NCI-H2196 (cell line): ENCODE measurements at regions not wholly inside any gene's neighbourhood (a gene's known extent, or its start where the extent isn't known, plus 50 kb on each side); places are given as distances from the start of the nearest gene placed in this dataset.

Source experiments
- DNase-seq: peaks from one replicate; lab custom pipeline; 2025; ENCODE audit not compliant: unreplicated experiment; lab: John Stamatoyannopoulos, UW

DNA sequence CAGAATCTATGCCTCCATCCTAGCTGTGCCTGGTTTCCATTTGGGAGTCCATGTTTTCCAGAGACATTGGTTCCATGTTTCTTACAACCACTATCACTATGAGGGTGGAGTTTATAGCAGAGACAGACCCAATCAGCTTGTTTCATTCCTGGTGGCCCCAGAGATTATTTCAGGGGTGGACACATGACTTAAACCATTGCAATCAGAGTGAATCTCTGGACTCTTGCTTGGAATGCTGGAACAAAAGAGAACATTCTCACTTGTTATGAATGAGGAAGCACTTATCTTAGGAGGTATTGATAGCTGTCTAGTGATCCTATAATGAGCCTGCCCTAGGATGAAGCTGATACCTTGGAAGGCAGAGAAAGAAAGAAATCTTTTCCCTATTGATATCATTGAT, 250.3 kb downstream of the ATG4C start:
- DNase-seq: no peak

DNA sequence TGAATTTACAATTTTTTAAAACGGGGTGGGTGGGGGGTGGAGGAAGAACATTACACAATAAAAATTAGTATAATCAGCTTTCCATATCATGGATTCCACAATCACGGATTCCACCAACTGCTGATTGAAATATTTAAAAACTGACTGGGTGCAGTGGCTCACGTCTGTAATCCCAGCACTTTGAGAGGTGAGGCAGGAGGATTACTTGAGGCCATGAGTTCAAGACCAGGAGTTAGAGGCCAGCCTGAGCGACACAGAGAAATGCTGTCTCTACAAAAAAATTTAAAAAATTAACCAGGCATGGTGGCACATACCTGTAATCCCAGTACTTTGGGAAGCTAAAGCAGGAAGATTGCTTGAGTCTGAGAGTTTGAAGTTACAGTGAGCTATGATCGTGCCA, 254.7 kb downstream of the ATG4C start:
- no peak for DNase-seq

DNA sequence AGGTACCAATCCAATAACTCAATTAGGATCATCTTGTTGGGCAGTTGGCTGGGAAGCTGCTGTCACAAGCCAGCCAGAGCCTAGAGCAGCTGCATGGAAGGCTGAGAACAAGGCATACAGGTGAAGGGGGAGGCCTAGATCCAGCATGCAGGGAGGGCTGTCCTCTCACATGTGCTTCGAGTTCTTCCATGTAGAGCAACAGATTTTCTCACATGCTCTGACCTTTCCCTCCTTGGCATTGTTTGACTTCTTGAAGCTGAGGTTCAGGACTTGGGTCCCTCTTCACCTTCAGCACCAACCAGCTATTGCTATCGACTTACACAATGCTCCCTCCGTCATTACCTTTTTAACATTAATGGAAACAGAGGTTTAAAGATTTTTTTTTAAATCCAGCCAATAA, 257.7 kb downstream of the ATG4C start:
- no peak for DNase-seq

DNA sequence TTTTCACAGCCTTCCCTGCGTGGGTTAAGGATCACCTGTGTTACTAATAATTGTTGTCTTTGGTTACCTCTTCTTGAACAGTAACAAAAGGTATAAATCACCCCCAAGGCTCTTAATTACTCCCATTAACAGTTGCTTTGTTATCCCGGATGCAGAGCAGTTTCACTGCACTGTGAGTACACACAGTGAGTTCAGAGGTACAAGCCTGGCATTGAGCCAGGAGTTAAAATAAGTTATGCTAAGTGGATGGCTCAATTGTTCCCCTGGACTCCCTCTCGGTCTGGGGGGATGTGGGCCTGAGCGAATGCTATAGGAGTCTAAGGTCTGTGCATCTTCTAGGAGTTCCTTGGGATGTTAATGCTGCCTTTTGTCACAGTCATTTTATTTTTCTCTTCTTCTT, 258.3 kb downstream of the ATG4C start:
- DNase-seq: no peak

DNA sequence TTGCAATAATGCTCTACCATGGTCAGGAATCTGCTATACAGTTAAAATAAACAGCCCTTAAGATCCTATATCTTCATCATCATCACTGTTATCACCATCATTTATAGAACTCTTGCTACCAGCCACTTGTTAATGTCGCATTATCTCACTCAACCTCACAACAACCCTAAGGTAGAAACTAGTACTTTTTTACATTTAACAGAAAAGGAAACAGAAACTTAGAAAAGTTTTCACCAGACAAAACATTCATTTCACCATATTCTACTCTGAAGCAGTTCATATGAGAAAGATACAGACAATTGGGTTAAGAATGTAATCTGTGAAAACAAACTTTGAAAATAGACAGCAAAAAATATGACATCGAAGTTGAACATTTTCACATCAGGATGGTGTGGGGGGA, 262.6 kb downstream of the ATG4C start:
- DNase-seq: no peak

DNA sequence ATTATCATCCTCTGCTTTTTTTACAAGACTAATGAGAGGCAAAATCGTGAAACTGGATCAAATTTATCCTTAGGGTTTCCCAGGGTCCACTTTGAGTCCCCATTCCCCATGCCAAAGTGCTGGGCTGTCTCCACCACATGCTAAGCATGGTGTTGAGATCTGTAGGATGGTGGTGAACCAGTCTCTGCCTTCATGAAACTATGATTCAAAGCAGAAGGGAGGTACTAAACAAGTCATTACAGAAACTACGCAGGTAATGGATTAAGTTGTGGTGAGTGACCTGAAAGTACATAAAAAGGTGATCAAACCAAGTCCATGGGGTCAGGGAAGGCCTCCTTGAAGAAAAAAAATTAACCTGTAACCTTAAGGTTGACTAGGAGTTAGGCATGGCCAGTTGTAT, 265.2 kb downstream of the ATG4C start:
- no peak for DNase-seq

DNA sequence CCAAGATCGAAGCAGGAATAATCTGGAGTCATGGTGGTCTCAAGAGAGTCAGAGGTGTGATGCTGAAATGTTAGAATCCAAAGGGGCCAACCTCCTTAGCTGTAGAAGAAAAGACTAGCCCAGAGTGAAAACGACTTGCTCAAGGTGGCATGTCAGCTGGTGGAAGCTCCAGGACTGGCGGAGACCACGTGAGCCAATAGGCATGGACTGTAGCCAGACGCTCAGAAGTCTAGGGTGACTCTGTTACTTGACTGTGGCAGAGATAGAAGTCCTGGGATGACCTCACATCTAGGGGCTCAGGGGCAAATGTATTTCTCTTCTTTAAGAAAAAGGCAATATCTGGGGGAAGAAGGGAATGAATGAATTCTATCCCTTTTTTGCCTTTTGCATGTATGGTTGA, 267.4 kb downstream of the ATG4C start:
- no peak for DNase-seq

DNA sequence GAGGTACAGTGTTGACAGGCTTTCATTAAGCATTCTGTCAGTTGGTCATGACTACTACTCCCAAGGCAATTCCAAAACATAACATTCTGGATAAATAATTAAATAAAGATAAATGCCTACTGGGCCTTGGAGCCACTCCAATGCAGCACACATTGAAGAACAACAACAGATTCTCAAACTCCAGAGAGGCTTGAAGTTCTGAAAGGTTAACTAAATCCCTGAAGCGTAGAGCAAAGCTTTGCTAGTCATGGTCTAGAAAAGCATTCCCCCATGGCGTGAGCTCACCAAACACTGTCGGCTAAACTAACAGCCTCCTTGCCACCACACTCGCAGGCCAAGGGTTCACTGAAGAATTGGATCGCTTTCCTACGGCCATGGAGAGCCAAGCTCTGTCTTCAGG, 268.0 kb downstream of the ATG4C start:
- no peak for DNase-seq

DNA sequence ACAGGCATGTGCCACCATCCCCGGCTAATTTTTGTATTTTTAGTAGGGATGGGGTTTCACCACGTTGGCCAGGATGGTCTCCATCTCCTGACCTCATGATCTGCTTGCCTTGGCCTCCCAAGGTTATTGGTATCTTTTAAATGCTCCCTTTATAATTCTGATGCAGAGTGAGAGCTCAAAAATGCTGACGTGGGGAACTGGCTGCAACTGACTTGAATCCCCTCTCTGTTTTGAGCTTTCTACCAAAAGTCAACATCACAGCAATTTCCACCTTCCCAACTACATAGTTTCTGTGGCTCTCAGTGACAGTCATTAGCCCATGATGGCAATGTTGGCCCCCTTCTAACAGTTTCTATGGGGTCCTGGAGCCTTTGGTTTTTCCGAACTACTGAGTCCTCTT, 268.2 kb upstream of the FOXD3 start:
- DNase-seq: no peak

DNA sequence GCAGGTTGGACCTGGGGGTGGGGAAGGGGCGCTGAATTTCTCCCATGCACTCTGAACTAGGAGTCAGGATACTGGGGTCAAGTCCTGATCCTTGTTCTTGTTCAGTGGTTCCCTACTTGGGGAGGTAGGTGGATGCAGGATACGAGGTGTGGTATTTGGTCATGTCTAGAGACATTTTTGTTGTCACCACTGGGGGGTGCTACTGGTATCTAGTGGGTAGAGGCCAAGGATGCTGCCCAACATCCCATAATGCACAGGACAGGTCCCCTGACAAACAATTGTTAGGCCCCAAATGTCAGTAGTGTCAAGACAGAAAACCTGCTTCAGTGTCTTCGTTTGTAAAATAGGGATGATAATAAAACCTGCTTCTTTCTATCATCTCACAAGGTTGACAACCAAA, 259.0 kb upstream of the FOXD3 start:
- DNase-seq: no peak

DNA sequence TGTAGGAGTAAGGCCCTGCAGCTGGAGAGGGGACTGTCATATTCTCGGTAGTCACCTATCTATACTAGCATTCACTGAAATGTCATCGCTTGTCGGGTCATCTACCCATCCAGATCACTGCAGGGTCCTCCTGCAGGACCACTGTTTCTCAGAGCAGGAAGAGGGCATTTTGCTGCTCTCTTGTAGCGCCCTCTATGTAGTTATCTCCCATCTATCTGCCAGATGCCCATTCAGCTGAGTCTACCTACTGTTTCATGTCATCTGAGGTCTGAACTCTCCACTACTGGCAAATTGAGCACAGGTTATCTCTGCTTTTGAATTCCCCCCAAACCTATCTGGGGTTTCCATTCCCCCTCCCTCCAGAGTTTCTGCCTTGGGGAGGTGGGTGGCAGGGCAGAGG, 258.2 kb upstream of the FOXD3 start:
- no peak for DNase-seq

DNA sequence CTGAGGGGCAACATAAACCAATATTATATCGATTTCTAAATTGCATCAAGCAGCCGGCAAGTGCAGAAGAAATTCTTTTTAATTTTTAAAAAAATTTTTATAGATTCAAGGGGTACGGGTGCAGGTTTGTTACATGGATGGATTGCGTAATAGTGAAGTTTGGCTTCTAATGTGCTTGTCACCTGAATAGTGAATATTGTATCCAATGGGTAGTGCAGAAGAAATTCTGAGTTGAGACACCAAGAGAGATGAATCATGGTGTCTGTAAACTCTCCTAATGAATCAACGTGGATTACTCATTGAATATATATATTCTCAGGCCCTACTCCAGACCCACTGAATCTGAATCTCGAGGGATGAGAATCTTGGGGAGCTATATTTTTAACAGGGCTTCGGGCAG, 253.7 kb upstream of the FOXD3 start:
- DNase-seq: no peak

DNA sequence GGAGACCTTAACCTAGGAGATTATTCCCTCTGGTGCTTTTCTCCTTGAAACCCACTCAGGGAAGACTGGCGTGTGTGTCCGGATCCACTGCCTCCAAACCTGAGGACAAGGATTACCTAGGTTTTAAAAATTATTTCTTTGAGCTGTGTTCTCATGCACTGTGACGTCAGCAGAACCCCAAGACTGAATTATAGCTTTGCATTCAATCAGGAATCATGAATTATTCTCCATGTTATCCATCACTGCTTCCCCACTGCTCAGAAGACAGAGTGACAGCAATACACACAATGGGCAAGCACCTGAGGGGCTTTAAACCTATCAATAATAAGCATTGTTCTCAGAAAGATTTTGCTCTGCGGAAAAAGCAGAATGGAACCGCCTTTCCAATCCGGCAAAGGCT, 253.2 kb upstream of the FOXD3 start:
- DNase-seq: no peak

DNA sequence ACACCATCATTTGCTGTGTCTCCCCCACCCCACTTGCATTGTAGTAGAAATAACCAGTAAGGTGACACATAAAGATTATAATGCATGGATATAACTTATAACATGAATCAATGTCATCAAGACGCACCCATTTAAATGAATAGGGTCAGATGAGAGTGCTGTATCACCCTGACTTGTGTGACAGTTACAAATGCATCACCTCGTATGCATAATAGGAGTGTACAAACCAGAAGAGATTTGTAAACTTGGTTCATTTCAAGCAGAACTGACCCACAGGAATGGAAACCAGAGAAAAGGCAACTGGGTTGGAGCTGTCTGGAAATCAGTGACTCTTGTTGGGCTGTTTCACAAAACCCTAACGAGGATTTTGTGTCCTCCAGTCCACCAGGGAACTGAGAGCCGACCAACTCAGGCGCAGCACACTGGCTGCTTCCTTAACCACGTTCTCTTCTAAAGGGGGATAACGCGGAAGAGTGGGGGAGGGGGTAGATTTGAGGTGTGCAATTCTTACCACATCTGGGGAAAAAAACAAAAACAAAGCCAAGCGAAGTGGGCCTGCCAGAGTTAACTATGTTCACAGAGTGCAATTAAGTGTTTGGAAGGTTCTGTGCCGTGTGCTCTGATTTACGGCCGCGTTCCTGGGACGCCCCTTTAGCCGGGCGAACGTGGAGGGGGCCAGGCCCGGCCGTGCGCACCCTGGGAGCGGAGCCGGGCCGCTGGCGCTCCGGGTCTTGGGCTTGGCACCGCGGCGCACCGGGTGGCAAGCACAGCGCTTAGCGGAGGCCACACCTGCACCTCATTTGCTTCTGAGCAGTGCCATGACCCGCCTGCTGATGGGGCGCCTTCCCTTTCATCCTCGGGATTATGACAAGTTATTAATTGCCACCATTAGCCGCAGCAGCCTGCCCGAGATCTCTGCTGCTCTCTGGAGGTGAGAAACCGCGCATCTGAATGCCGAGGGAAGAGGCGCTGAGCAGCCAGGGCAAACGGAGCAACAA, 248.8 kb upstream of the FOXD3 start:
- no peak for DNase-seq

DNA sequence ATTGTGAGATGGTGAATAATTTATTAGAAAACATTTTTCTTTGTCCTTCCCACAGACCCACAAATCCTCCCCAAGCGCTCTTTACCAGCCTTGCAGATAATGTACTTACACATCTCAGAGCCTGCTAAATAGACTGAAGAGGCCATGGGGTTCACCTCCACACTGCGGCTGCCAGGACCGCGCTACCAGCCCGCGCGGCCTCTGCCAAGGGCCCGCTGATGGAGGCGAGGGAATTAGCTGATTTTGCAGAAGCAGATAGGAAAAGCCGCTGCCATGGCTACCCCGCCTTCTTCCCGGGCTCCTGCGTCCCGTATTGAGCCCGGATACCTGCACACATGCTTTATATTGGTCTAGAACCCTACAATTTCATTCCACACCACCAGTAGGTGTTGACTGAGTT, 248.0 kb upstream of the FOXD3 start:
- DNase-seq: no peak

DNA sequence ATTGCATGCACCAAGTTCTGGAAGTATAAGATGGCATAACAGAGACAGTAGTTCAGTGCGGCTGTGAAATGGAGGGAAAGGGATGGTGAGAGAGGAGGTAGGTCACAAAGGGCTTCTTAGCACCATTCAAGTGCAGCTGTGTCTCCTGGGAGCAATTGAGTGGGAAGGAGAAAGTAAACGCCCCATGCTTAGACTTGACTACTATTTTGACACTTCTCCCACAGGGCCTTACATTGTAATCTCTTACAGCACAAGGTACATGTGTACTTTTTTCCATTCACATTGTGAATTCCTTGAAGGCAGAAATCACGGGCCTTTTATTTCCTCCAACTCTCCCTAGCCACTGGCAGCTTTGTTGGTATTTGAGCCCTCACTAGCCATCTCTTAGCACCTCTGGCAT, 239.6 kb upstream of the FOXD3 start:
- no peak for DNase-seq

DNA sequence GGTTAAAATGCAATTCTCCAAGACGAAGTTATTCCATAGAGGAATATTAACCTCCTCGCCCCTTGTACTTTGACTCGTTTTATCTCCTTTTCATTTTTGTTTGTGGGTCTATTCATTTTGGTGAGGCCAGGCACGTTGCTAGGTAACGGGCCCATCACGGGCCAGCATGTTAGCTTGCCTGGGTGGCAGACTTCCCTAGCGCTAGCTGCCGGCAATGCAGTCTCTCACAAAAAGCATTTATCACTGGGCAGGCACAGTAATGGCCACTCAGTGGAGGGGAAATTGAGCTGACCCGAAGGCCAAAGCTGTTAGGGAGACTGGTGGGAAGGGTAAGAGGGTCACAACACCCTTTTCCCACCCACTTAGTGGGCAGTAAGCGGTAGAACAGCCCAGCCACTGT, 234.4 kb upstream of the FOXD3 start:
- DNase-seq: peak; percentile 11

DNA sequence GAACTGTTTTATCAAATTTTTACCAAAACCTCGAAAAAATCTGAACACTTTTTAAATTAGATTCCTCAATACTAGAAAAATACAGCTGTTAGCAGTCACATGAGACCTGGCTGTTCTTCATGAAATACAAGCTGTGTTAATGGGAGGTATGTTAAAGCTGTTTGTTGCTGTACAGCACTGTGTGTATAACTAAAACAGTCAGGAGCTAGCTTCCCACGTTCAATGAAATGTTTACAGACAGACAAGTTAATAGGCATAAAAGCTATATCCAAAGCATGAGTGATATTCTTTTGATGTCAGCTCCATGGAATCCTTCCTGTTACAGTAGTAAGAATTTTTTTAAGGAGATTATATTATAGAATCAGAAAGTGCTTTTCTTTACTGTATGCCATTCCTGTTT, 223.2 kb upstream of the FOXD3 start:
- no peak for DNase-seq

DNA sequence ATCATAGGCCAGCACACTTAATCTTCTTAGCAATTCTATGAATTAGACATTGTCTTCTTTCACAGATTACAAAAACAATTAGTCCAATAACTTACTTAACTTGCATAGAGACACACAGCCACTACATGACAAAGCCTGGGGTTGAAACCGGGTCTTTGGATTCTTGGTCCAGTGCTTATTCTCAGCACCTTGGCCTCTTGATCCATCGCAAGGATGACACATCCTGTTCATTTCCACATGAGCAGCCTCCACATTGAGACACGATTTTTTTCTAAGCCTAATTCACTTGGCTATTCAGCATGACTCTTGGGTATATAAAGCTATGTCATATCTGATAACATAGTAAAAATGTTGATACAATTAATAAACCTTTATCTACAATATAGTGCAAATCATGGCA, 221.0 kb upstream of the FOXD3 start:
- no peak for DNase-seq

DNA sequence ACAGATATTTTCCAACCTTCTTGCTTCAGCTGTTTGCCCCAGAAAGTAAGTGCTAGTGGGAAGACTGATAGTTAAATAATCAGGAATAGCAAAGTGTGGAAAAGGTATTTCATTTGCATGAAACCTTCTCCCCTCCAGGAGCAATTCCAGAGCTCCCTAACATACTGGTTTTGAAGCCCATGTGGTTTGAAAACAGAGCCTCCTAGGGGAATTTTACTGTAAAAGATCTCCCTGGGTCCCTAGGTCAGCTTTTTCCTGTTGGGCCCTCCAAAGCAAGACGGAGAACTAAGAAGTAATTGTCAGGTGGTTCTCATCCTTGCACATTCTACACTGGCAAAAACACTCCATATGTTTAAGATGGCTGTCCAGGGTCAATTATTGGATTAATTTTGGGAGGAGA, 218.7 kb upstream of the FOXD3 start:
- DNase-seq: no peak

DNA sequence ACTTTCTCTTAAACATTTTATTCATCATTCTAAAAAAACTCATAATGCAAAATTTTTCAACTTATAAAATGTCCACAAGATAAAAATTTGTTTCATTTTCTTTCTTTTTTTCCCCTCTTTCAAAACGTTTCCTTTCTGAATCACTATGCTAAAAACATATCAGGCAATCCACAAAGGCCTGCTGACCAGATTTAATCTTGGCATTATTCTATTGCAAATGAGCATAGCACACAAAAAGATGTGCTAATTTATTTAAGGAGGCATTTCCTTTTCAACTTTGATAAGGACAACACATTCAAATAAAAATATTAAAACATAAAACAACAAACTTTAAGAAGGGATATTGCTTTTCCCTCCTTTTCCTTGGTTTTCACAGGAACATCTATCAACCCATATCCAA, 215.3 kb upstream of the FOXD3 start:
- no peak for DNase-seq

DNA sequence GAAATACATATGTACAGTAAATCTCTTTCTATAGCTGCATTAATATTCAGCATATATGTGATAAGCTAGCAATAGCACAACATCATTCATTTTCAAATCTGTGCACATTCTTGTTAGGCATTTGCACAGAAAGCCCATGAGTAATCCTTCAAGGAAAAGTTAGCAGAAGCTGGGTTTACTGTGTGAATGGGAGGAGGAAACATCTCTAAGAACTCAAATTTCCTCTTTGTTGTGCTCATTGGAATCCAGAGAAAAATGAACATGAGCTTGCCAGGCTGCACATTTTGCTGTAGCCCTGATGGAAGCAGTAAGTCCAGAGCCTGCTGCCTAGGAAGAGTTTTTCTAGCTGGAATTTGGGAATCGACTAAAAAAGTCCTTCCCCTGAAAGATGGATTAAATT, 214.2 kb upstream of the FOXD3 start:
- DNase-seq: no peak
